Liver (tissue), 8 donors: ENCODE measurements at regions not wholly inside any gene's neighbourhood (a gene's known extent, or its start where the extent isn't known, plus 50 kb on each side); places are given as distances from the start of the nearest gene placed in this dataset.

ENCODE experiments used
- DNase-seq: peaks from one replicate; pipeline ENCODE4 v3.0.0-alpha.2; 2017; ENCODE audit warnings: low spot score
- H3K27ac ChIP-seq, 2 donors: one replicate each; pipeline ENCODE4 v1.7.0; 2013; ENCODE audit warnings: inconsistent platforms in 2 of 2, low read length in 2 of 2, control low read depth in 1 of 2, low read depth in 1 of 2, mild to moderate bottlenecking in 1 of 2
- H3K27me3 ChIP-seq, 4 donors: one replicate each; pipeline versions ENCODE4 v1.6.1 to v1.7.0; 2013; ENCODE audit warnings: low read length in 3 of 4, inconsistent platforms in 1 of 4, mild to moderate bottlenecking in 1 of 4, moderate library complexity in 1 of 4; ENCODE audit not compliant: control insufficient read depth in 4 of 4, insufficient read depth in 4 of 4
- H3K36me3 ChIP-seq, 4 donors: one replicate each; pipeline versions ENCODE4 v1.6.1 to v1.7.0; 2013; ENCODE audit warnings: low read length in 3 of 4, mild to moderate bottlenecking in 3 of 4, low read depth in 1 of 4, moderate library complexity in 1 of 4; ENCODE audit not compliant: control insufficient read depth in 4 of 4, insufficient read depth in 3 of 4
- H3K4me1 ChIP-seq, 4 donors: one replicate each; pipeline versions ENCODE4 v1.6.1 to v1.7.0; 2013; ENCODE audit warnings: low read length in 3 of 4, mild to moderate bottlenecking in 3 of 4, moderate library complexity in 1 of 4; ENCODE audit not compliant: control insufficient read depth in 4 of 4, insufficient read depth in 4 of 4
- H3K4me3 ChIP-seq, 3 donors: one replicate each; pipeline versions ENCODE4 v1.6.1 to v1.7.0; 2013; ENCODE audit warnings: low read length in 3 of 3, control low read depth in 1 of 3, low read depth in 1 of 3, mild to moderate bottlenecking in 1 of 3
- H3K9ac ChIP-seq, 2 donors: one replicate each; pipeline ENCODE4 v1.7.0; 2013; ENCODE audit warnings: low read length in 2 of 2, mild to moderate bottlenecking in 2 of 2, moderate library complexity in 2 of 2, control low read depth in 1 of 2, low read depth in 1 of 2
- H3K9me3 ChIP-seq, 4 donors: one replicate each; pipeline versions ENCODE4 v1.6.1 to v1.7.0; 2013; ENCODE audit warnings: low read length in 3 of 4; ENCODE audit not compliant: control insufficient read depth in 4 of 4
- EGR1 ChIP-seq, 2 donors: IDR thresholded peaks; 2 replicates each; pipeline ENCODE4 v1.6.1; 2016 to 2018; ENCODE audit warnings: antibody characterized with exemption in 2 of 2, low read depth in 2 of 2
- FOXA1 ChIP-seq: IDR thresholded peaks from 2 replicates; pipeline ENCODE4 v1.6.1; 2016; ENCODE audit warnings: antibody characterized with exemption
- GABPA ChIP-seq, 2 donors: IDR thresholded peaks in 1 of 2; conservative IDR thresholded peaks in 1 of 2; 2 replicates each; pipeline ENCODE4 v1.6.1; 2016; ENCODE audit warnings: antibody characterized with exemption in 2 of 2, mild to moderate bottlenecking in 1 of 2, moderate library complexity in 1 of 2
- HNF4G ChIP-seq: IDR thresholded peaks from 2 replicates; pipeline ENCODE4 v1.6.1; 2016; ENCODE audit warnings: antibody characterized with exemption
- JUND ChIP-seq, 2 donors: IDR thresholded peaks; 2 replicates each; pipeline ENCODE4 v1.6.1; 2016; ENCODE audit warnings: antibody characterized with exemption in 2 of 2
- NR2F2 ChIP-seq: IDR thresholded peaks from 2 replicates; pipeline ENCODE4 v1.6.1; 2016; ENCODE audit warnings: antibody characterized with exemption
- RAD21 ChIP-seq, 2 donors: IDR thresholded peaks; 2 replicates each; pipeline ENCODE4 v1.6.1; 2016; ENCODE audit warnings: antibody characterized with exemption in 2 of 2, mild to moderate bottlenecking in 2 of 2
- RXRA ChIP-seq, 2 donors: IDR thresholded peaks; 2 replicates each; pipeline ENCODE4 v1.6.1; 2017 to 2018; ENCODE audit warnings: antibody characterized with exemption in 2 of 2, mild to moderate bottlenecking in 1 of 2
- TAF1 ChIP-seq: conservative IDR thresholded peaks from 2 replicates; pipeline ENCODE4 v1.6.1; 2016; ENCODE audit warnings: antibody characterized with exemption, mild to moderate bottlenecking
- YY1 ChIP-seq: IDR thresholded peaks from 2 replicates; pipeline ENCODE4 v1.6.1; 2016; ENCODE audit warnings: antibody characterized with exemption, mild to moderate bottlenecking
- WGBS: extraction: QIAGEN DNeasy Blood & Tissue Kit; methylation state at CpG from one replicate; pipeline ENCODE4 v1.1.7; 2013; 5-methylcytosine and 5-hydroxymethylcytosine counted together
- TF ChIP-seq, protein P1 (sequence below): IDR thresholded peaks from 2 replicates; pipeline ENCODE4 v1.6.1; 2016; ENCODE audit warnings: antibody characterized with exemption
- TF ChIP-seq, protein P2 (sequence below): IDR thresholded peaks from 2 replicates; pipeline ENCODE4 v1.6.1; 2016; ENCODE audit warnings: antibody characterized with exemption
- TF ChIP-seq, protein P3 (sequence below): fragments of 150-350 bp; IDR thresholded peaks from 2 replicates; pipeline ENCODE4 v1.5.1; 2017; ENCODE audit warnings: improper control_type of control experiment, low read depth, low read length; ENCODE audit not compliant: missing input control
- TF ChIP-seq, protein P4 (sequence below): IDR thresholded peaks from 2 replicates; pipeline ENCODE4 v1.6.1; 2016; ENCODE audit warnings: antibody characterized with exemption, mild to moderate bottlenecking
- TF ChIP-seq, protein P5 (sequence below): IDR thresholded peaks from 2 replicates; pipeline ENCODE4 v1.6.1; 2016; ENCODE audit warnings: antibody characterized with exemption
- donor health status: healthy.
- donor health status: healthy.
- donor health status: healthy.
- donor health status: healthy.
- donor health status: healthy.

DNA sequence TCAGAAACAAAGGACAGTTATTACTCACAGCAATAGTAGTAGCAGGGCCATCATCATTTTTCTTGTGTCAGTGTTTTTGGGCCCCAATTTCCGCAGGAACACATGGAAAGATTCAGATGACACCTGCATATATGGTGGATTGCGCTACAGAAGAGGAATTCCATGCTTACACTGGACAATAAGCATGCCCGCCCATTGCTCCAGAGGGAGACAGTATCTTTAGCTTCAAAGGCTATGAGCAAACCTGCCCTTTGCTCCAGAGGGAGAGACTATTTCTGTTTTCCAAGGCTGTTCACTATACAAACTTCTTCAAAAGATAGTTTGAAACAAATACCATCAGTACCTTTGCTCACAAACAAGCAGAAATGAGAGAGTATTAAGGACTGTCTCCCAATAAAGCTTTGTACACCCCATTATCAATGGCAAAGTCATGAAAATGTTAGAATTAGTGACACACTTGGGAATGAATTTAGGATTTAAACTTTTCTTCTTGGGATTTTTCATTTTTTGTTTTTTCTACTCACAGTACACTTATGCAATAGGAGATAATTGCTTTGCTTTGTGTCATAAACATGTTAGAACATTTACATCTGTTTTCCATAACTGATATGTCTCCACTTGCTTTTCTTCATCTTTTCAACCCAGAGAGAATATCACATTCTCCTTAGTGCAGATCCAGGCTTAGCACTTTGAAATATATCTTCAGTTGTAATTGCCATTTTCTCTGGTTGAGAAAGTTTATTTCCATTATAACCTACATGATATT is 564.5 kb upstream of the ZNF717 start:
- H3K27ac ChIP-seq, result no peak overlapping the region
- WGBS, result 75% methylated on average over 3 of the region's 3 CpGs
- H3K4me3 ChIP-seq, result no peak overlapping the region
- TF ChIP-seq, protein P1, sequence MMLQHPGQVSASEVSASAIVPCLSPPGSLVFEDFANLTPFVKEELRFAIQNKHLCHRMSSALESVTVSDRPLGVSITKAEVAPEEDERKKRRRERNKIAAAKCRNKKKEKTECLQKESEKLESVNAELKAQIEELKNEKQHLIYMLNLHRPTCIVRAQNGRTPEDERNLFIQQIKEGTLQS, result no peak
- TF ChIP-seq, protein P2, sequence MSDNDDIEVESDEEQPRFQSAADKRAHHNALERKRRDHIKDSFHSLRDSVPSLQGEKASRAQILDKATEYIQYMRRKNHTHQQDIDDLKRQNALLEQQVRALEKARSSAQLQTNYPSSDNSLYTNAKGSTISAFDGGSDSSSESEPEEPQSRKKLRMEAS, result no peak
- TF ChIP-seq YY1, result no peak
- TF ChIP-seq, protein P3, sequence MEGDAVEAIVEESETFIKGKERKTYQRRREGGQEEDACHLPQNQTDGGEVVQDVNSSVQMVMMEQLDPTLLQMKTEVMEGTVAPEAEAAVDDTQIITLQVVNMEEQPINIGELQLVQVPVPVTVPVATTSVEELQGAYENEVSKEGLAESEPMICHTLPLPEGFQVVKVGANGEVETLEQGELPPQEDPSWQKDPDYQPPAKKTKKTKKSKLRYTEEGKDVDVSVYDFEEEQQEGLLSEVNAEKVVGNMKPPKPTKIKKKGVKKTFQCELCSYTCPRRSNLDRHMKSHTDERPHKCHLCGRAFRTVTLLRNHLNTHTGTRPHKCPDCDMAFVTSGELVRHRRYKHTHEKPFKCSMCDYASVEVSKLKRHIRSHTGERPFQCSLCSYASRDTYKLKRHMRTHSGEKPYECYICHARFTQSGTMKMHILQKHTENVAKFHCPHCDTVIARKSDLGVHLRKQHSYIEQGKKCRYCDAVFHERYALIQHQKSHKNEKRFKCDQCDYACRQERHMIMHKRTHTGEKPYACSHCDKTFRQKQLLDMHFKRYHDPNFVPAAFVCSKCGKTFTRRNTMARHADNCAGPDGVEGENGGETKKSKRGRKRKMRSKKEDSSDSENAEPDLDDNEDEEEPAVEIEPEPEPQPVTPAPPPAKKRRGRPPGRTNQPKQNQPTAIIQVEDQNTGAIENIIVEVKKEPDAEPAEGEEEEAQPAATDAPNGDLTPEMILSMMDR, result no peak
- TF ChIP-seq RAD21 (IDR thresholded peaks at IDR 0.05), result no peak
- TF ChIP-seq, protein P4, sequence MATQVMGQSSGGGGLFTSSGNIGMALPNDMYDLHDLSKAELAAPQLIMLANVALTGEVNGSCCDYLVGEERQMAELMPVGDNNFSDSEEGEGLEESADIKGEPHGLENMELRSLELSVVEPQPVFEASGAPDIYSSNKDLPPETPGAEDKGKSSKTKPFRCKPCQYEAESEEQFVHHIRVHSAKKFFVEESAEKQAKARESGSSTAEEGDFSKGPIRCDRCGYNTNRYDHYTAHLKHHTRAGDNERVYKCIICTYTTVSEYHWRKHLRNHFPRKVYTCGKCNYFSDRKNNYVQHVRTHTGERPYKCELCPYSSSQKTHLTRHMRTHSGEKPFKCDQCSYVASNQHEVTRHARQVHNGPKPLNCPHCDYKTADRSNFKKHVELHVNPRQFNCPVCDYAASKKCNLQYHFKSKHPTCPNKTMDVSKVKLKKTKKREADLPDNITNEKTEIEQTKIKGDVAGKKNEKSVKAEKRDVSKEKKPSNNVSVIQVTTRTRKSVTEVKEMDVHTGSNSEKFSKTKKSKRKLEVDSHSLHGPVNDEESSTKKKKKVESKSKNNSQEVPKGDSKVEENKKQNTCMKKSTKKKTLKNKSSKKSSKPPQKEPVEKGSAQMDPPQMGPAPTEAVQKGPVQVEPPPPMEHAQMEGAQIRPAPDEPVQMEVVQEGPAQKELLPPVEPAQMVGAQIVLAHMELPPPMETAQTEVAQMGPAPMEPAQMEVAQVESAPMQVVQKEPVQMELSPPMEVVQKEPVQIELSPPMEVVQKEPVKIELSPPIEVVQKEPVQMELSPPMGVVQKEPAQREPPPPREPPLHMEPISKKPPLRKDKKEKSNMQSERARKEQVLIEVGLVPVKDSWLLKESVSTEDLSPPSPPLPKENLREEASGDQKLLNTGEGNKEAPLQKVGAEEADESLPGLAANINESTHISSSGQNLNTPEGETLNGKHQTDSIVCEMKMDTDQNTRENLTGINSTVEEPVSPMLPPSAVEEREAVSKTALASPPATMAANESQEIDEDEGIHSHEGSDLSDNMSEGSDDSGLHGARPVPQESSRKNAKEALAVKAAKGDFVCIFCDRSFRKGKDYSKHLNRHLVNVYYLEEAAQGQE, result no peak
- no peak for TF ChIP-seq JUND (IDR thresholded peaks at IDR 0.05)
- TF ChIP-seq TAF1, result no peak
- TF ChIP-seq FOXA1, result no peak
- no peak for TF ChIP-seq EGR1 (IDR thresholded peaks at IDR 0.05; ENCODE audit: low read depth in 2 of 2)
- no peak for TF ChIP-seq NR2F2
- no peak for TF ChIP-seq GABPA (IDR thresholded peaks at IDR 0.05 in 1 of 2, conservative IDR thresholded peaks at IDR 0.05 in 1 of 2)
- TF ChIP-seq, protein P5, sequence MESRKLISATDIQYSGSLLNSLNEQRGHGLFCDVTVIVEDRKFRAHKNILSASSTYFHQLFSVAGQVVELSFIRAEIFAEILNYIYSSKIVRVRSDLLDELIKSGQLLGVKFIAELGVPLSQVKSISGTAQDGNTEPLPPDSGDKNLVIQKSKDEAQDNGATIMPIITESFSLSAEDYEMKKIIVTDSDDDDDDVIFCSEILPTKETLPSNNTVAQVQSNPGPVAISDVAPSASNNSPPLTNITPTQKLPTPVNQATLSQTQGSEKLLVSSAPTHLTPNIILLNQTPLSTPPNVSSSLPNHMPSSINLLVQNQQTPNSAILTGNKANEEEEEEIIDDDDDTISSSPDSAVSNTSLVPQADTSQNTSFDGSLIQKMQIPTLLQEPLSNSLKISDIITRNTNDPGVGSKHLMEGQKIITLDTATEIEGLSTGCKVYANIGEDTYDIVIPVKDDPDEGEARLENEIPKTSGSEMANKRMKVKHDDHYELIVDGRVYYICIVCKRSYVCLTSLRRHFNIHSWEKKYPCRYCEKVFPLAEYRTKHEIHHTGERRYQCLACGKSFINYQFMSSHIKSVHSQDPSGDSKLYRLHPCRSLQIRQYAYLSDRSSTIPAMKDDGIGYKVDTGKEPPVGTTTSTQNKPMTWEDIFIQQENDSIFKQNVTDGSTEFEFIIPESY, result no peak
- TF ChIP-seq RXRA (IDR thresholded peaks at IDR 0.05), result no peak
- H3K9ac ChIP-seq, result no peak overlapping the region
- peaks cover 0 to 6% (median 0%) of the 10 kb centered on the region in 4 donors for H3K27me3 ChIP-seq
- no peak for DNase-seq
- H3K36me3 ChIP-seq, result no peaks in the 10 kb centered on the region
- peaks cover 0 to 1% (median 0%) of the 10 kb centered on the region in 4 donors for H3K4me1 ChIP-seq
- H3K9me3 ChIP-seq, result peaks cover 0 to 7% (median 0%) of the 10 kb centered on the region in 4 donors

DNA sequence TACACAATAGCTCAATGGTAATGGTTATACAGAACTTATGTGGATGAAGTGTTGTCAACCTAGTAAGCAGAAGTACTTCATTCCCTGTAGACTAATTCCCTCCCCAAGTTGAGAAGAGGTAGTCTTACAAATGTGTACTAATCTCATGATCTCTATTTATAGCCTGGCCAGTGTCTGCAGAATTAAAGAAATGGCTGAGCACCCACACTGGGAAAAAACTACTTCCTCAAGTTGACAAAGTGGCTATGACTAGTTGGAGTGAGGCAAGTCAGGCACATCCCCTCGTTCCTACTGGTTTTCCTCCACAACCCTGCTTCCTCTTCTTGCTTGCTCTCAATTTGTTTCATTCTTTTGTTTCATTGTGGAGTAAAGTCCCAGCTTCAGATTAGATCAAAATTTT is 566.7 kb upstream of the ZNF717 start:
- TF ChIP-seq HNF4G (no peak), RXRA (IDR thresholded peaks at IDR 0.05) (no peak), TAF1 (no peak)
- TF ChIP-seq, protein P5, result no peak
- Histone ChIP-seq H3K27me3 (peaks cover 0 to 4% (median 0%) of the 10 kb centered on the region in 4 donors), H3K4me1 (peaks cover 0 to 1% (median 0%) of the 10 kb centered on the region in 4 donors), H3K9me3 (peaks cover 0 to 7% (median 0%) of the 10 kb centered on the region in 4 donors), H3K4me3 (no peak overlapping the region), H3K27ac (no peak overlapping the region), H3K36me3 (no peaks in the 10 kb centered on the region), H3K9ac (no peak overlapping the region)
- no peak for DNase-seq
- WGBS, result 53% methylated on average over 1 of the region's 1 CpG
